Lower lobe of right lung (tissue), 2 donors: ENCODE measurements at regions not wholly inside any gene's neighbourhood (a gene's known extent, or its start where the extent isn't known, plus 50 kb on each side); places are given as distances from the start of the nearest gene placed in this dataset.
"Not testable (repeated sequence)": the region's sequence is repeated elsewhere in the genome, so short reads cannot be mapped to it uniquely, and the experiment has no call there.

Source experiments
- ATAC-seq, 2 donors: fragments of 200-7000 bp; cut with Tn5 transposase; one replicate each; pipeline ENCODE4 v1.9.1; 2020 to 2022; ENCODE audit warnings: mild to moderate bottlenecking in 2 of 2, moderate library complexity in 2 of 2
- DNase-seq: peaks from one replicate; pipeline ENCODE4 v3.0.0-alpha.2; 2020
- H3K27ac ChIP-seq: fragments of 200-600 bp; one replicate; pipeline ENCODE4 v1.8.0; 2022
- H3K27me3 ChIP-seq: fragments of 200-600 bp; one replicate; pipeline ENCODE4 v1.8.0; 2022; ENCODE audit warnings: low read depth
- H3K36me3 ChIP-seq: fragments of 200-600 bp; one replicate; pipeline ENCODE4 v1.8.0; 2022; ENCODE audit warnings: mild to moderate bottlenecking
- H3K4me1 ChIP-seq: fragments of 200-600 bp; one replicate; pipeline ENCODE4 v1.8.0; 2022
- H3K4me3 ChIP-seq: fragments of 200-600 bp; one replicate; pipeline ENCODE4 v1.8.0; 2022; ENCODE audit warnings: mild to moderate bottlenecking
- H3K9me3 ChIP-seq: fragments of 200-600 bp; one replicate; pipeline ENCODE4 v1.8.0; 2022
- CTCF ChIP-seq: fragments of 200-600 bp; IDR thresholded peaks from one replicate; pipeline ENCODE4 v1.8.0; 2022; ENCODE audit warnings: antibody characterized with exemption, mild to moderate bottlenecking
- intact Hi-C: fragments of 100-400 bp; cut with DNase I; formaldehyde crosslinking; loops from one replicate; pipeline ENCODE4 v1.11.0; 2022
- donor health status: DM: no; HTN: yes; CAD: no; lungs with severe emphysema.

- no peak for TF ChIP-seq CTCF
- no peaks in the 10 kb centered on the region for H3K36me3 ChIP-seq
- ATAC-seq (no peak), DNase-seq (no peak)
- H3K27ac ChIP-seq, result no peak overlapping the region
- H3K4me3 ChIP-seq, result no peak overlapping the region
- no peaks in the 10 kb centered on the region for H3K27me3 ChIP-seq
- H3K9me3 ChIP-seq, result no peaks in the 10 kb centered on the region
- intact Hi-C loops, result no loop called here
- H3K4me1 ChIP-seq, result no peaks in the 10 kb centered on the region
These were observed 539.5 kb downstream of the HAPSTR1 start for GRCh38 chr16:9630985-9631384.

GRCh38 chr16:9633844-9634243 is 542.4 kb downstream of the HAPSTR1 start:
- Histone ChIP-seq H3K27me3 (no peaks in the 10 kb centered on the region), H3K27ac (no peak overlapping the region), H3K9me3 (no peaks in the 10 kb centered on the region), H3K36me3 (no peaks in the 10 kb centered on the region), H3K4me1 (no peaks in the 10 kb centered on the region), H3K4me3 (no peak overlapping the region)
- ATAC-seq, result no peak
- intact Hi-C loops, result no loop called here
- DNase-seq, result no peak
- TF ChIP-seq CTCF, result no peak

GRCh38 chr16:9635150-9635720 is 543.8 kb downstream of the HAPSTR1 start:
- H3K27ac ChIP-seq, H3K4me3 ChIP-seq, H3K9me3 ChIP-seq, H3K4me1 ChIP-seq, ATAC-seq, DNase-seq, H3K27me3 ChIP-seq, intact Hi-C loops, H3K36me3 ChIP-seq: not testable (repeated sequence)

- no peaks in the 10 kb centered on the region for H3K9me3 ChIP-seq
- H3K4me1 ChIP-seq, result no peaks in the 10 kb centered on the region
- H3K4me3 ChIP-seq, result no peak overlapping the region
- intact Hi-C loops, result no loop called here
- DNase-seq (no peak), ATAC-seq (no peak)
- no peak for TF ChIP-seq CTCF
- H3K27me3 ChIP-seq, result no peaks in the 10 kb centered on the region
- no peaks in the 10 kb centered on the region for H3K36me3 ChIP-seq
- H3K27ac ChIP-seq, result no peak overlapping the region
These were observed 538.0 kb downstream of the GRIN2A start for GRCh38 chr16:9644258-9644657.

- H3K4me3 ChIP-seq, result no peak overlapping the region
- intact Hi-C loops, result no loop called here
These were observed 536.3 kb downstream of the GRIN2A start for GRCh38 chr16:9645911-9646310.

More at GRCh38 chr16:9645911-9646310, 536.3 kb downstream of the GRIN2A start:
- Histone ChIP-seq H3K9me3 (no peaks in the 10 kb centered on the region), H3K27me3 (no peaks in the 10 kb centered on the region), H3K36me3 (no peaks in the 10 kb centered on the region), H3K27ac (no peak overlapping the region), H3K4me1 (no peaks in the 10 kb centered on the region)
- no peak for TF ChIP-seq CTCF
- ATAC-seq, result no peak
- DNase-seq, result no peak
